NCI-H2107 treated with DMSO at 0.1 percent for 48 hours (cell line): ENCODE measurements at regions not wholly inside any gene's neighbourhood (a gene's known extent, or its start where the extent isn't known, plus 50 kb on each side); places are given as distances from the start of the nearest gene placed in this dataset.

Experiments
- DNase-seq: peaks from one replicate; lab custom pipeline; 2025; ENCODE audit not compliant: unreplicated experiment; lab: John Stamatoyannopoulos, UW

GRCh38 chr3:117735481-117736101, 1026.0 kb downstream of the TUSC7 start:
- no peak for DNase-seq

- DNase-seq: no peak
These were observed 1027.3 kb downstream of the TUSC7 start for GRCh38 chr3:117736846-117737245.

GRCh38 chr3:117743993-117744392, 1034.4 kb downstream of the TUSC7 start:
- no peak for DNase-seq

GRCh38 chr3:117744935-117745334, 1035.4 kb downstream of the TUSC7 start:
- DNase-seq: no peak

- no peak for DNase-seq
These were observed 1035.9 kb downstream of the TUSC7 start for GRCh38 chr3:117745516-117745915.

GRCh38 chr3:117746066-117746465, 1036.5 kb downstream of the TUSC7 start:
- DNase-seq: no peak

GRCh38 chr3:117748131-117748530, 1038.6 kb downstream of the TUSC7 start:
- DNase-seq: no peak

GRCh38 chr3:117750674-117751269, 1041.2 kb downstream of the TUSC7 start:
- no peak for DNase-seq

GRCh38 chr3:117751651-117752050, 1042.1 kb downstream of the TUSC7 start:
- no peak for DNase-seq

GRCh38 chr3:117752984-117753717, 1043.6 kb downstream of the TUSC7 start:
- DNase-seq: no peak

GRCh38 chr3:117754058-117754457, 1044.5 kb downstream of the TUSC7 start:
- no peak for DNase-seq

- no peak for DNase-seq
These were observed 1045.3 kb downstream of the TUSC7 start for GRCh38 chr3:117754841-117755240.

- DNase-seq: no peak
These were observed 1047.0 kb downstream of the TUSC7 start for GRCh38 chr3:117756563-117756962.

GRCh38 chr3:117761703-117762620, 1052.4 kb downstream of the TUSC7 start:
- no peak for DNase-seq

GRCh38 chr3:117762621-117763037, 1053.0 kb downstream of the TUSC7 start:
- no peak for DNase-seq

- no peak for DNase-seq
These were observed 1054.0 kb downstream of the TUSC7 start for GRCh38 chr3:117763561-117763960.

- DNase-seq: no peak
These were observed 1059.0 kb downstream of the TUSC7 start for GRCh38 chr3:117768581-117768980.

GRCh38 chr3:117774130-117774529, 1064.6 kb downstream of the TUSC7 start:
- no peak for DNase-seq

GRCh38 chr3:117786349-117786748, 1076.8 kb downstream of the TUSC7 start:
- no peak for DNase-seq

- no peak for DNase-seq
These were observed 1078.5 kb downstream of the TUSC7 start for GRCh38 chr3:117788061-117788460.

- no peak for DNase-seq
These were observed 1078.9 kb downstream of the TUSC7 start for GRCh38 chr3:117788506-117788905.
